VCaP (cell line): ENCODE measurements at regions not wholly inside any gene's neighbourhood (a gene's known extent, or its start where the extent isn't known, plus 50 kb on each side); places are given as distances from the start of the nearest gene placed in this dataset.

Experiments used
- H3K27ac ChIP-seq: fragments of 450-650 bp; 2 replicates; pipeline ENCODE4 v1.5.1; 2017
- TF ChIP-seq, protein P1 (sequence below): fragments of 450-650 bp; conservative IDR thresholded peaks from 2 replicates; pipeline ENCODE4 v1.5.1; 2017; ENCODE audit warnings: mild to moderate bottlenecking, moderate library complexity

- TF ChIP-seq, protein P1, sequence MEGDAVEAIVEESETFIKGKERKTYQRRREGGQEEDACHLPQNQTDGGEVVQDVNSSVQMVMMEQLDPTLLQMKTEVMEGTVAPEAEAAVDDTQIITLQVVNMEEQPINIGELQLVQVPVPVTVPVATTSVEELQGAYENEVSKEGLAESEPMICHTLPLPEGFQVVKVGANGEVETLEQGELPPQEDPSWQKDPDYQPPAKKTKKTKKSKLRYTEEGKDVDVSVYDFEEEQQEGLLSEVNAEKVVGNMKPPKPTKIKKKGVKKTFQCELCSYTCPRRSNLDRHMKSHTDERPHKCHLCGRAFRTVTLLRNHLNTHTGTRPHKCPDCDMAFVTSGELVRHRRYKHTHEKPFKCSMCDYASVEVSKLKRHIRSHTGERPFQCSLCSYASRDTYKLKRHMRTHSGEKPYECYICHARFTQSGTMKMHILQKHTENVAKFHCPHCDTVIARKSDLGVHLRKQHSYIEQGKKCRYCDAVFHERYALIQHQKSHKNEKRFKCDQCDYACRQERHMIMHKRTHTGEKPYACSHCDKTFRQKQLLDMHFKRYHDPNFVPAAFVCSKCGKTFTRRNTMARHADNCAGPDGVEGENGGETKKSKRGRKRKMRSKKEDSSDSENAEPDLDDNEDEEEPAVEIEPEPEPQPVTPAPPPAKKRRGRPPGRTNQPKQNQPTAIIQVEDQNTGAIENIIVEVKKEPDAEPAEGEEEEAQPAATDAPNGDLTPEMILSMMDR: no peak
- no peak overlapping the region for H3K27ac ChIP-seq
Measured at GRCh38 chr5:6806668-6807067, 93.4 kb downstream of the TENT4A start.

DNA sequence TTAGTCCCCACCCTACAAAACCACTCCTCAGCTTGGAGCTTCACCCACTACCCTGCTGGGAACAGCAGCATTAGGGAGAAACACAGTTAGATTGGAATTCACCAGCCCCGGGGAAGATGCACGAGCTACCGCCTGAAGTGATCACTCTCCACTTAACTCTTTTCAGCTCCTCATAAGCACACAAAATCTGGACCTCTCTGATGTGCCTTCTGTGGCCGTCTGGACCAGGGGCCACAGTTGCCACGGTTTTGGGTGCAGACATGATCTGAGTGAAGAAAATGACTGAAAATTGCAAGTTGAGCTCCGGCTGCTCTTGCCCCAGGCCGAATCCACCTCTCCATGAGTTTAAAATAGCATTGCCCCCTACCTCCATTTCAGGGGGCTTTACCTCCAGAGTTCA is 95.2 kb downstream of the TENT4A start:
- TF ChIP-seq, protein P1: no peak

DNA sequence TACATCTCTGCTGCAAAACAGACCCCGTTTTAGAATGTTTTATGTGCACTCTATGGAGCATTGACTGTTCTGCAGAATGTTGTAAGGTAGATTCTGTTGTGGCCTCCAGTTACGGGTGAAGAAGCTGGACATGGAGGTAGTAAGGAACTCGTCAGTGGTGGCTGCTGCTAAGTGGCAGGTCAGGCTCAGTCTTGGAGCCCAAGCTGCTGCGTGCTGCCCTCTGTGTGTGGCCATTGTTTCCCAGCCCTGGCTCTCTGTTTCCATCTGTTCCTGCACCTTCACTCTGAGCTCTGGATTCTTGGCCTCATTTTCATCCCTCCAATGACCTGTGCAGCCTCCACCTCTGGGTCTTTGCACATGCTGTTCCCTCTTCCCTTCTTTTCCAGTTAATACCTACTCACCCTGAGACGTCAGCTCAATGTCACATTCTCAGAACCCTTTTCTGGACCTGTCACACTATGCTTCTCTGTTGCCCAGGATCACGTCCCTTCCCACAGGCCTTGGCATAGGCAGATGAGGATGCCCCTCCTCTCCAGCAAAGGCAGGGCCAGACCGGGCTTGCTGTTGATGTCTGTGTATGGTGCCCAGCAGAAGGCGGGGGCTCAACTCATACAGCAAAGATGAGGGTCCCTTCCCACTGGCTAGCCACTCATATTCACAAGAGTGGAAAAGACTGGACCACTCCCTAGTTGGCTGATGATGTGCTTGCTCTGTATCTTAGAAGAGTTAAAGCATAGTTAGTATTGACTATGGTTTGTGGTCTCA is 97.6 kb downstream of the TENT4A start:
- TF ChIP-seq, protein P1: no peak
- peak overlapping the region; percentile 84 for H3K27ac ChIP-seq

More for the DNA sequence above, 95.2 kb downstream of the TENT4A start:
- no peak overlapping the region for H3K27ac ChIP-seq

- peak overlapping the region; percentile 84 for H3K27ac ChIP-seq
- TF ChIP-seq, protein P1: no peak
Measured at GRCh38 chr5:6812091-6812490, 98.9 kb downstream of the TENT4A start.

- TF ChIP-seq, protein P1: no peak
- H3K27ac ChIP-seq: peak overlapping the region; percentile 84
Measured at GRCh38 chr5:6812800-6813731, 99.8 kb downstream of the TENT4A start.

DNA sequence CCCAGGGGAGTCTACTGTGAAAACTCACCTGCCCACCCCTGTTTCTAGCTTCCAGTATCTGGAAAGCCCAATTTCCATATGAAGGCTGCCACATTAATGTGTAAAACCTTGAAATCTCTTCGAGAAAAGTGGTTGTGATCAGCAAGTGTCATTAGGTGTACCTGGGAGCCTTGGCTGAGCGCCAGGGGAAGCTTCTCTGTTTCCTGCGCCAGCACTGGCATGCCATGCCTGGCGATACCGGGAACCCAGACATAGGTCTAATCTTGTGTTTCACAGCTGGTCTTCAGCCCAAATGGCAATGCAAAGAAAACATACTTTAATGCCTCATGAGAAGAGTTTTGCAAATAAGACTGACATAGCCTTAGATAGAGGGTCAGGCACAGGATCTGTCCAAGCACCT is 101.6 kb downstream of the TENT4A start:
- peak overlapping the region; percentile 84 for H3K27ac ChIP-seq
- TF ChIP-seq, protein P1: no peak
